ENCODE measurements at regions not wholly inside any gene's neighbourhood (a gene's known extent, or its start where the extent isn't known, plus 50 kb on each side); places are given as distances from the start of the nearest gene placed in this dataset.
"Not testable (repeated sequence)": the region's sequence is repeated elsewhere in the genome, so short reads cannot be mapped to it uniquely, and the experiment has no call there.

DNA sequence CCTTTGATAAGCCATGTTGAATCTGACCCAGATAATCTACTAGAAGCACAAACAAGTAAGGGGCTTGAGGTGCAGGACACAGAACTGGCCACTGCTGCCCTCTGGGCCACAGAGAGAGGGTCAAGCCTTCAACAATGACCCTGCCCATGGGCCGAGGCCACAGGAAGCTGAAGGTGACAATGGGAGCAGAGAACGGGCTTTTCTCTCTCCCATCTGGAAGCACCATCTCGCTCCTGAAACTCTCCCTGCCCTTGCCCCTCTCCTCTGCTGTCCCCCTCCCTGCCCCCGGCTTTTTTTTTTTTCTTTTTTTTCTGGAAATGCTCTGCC is 133.1 kb upstream of the DUSP10 start:
- no peak for ATAC-seq
- DNase-seq (ENCODE audit: missing footprints): no peak
- intact Hi-C loops (cut with DNase I): no loop called here

DNA sequence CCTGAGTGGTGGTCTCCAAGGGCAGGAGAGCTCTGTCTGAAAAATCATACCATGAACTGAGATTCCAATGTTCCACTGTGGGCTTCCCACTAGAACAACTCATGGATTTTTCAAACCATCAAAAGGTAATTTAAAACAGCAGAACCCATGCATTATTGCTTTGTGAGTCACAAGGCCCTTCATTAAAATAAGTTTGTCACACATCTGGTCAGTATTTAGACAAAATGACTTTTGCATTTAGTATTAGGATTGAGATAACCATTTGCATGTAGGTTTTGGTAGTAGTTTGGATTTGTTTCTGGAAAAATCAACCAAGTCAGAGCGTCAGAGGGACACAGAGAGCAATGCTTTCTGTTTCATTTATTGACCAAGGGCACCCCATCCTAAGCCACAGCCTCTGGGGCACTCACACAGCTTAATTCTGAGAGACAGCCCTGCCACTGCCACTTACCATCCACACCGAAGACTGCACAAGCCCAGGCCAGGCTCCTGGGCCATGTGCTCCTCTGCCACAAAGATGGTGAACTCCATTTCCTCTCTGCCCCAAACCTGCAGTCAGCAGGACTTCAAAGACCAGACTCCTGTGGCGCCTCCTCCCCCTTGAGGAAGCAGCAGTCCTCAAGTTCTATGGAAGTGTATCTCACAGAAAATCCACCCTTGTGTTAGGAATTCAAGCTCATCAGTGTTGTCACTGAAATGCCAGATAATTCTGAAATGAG is 132.6 kb upstream of the DUSP10 start:
- intact Hi-C loops (cut with DNase I): no loop called here
- DNase-seq (ENCODE audit: missing footprints) (no peak), ATAC-seq (no peak)

- ATAC-seq (no peak), DNase-seq (ENCODE audit: missing footprints) (no peak)
- intact Hi-C loops (cut with DNase I): no loop called here
Observed at GRCh38 chr1:221873673-221874072, 131.8 kb upstream of the DUSP10 start.

DNA sequence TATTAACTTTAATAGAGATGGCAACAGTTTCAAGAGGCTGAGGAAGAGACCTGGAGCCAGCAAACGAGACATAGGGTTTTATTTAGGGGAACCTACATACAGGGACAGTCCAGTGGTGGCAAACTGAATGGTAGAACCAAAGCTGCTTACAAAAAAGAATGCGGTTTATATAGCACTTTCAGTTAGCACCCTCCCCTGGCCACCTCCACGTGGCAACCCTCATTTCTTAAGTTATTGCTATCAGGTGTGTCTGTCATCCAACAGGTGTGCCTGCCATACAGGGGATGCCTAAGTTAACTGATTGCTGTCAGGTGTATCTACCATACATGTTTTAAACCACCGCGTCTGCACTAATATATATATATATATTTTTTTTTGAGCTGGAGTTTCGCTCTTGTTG is 129.2 kb upstream of the DUSP10 start:
- ATAC-seq: no peak
- DNase-seq (ENCODE audit: missing footprints): no peak
- intact Hi-C loops (cut with DNase I): no loop called here

DNA sequence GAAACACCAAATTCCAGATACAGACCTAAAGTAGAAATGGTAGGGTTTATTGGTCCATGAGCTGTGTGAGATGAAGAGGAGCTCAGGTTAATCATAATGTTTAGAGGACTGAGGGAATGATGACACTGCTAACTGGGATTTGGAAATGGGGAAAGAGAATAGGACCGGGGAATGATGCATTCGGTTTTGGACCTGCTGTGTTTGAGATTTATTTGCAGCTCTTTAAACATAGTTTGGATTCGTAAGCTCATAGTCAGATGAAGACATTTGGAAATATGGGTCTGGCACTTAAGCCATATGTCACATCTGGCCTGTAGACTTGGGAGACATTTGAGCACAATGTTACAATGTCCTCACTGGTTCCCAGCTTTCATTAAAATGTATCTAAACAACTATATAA is 127.9 kb upstream of the DUSP10 start:
- intact Hi-C loops (cut with DNase I): no loop called here
- DNase-seq (ENCODE audit: missing footprints): no peak
- no peak for ATAC-seq

GRCh38 chr1:221868593-221869303 is 126.9 kb upstream of the DUSP10 start:
- intact Hi-C loops (cut with DNase I): no loop called here
- DNase-seq (ENCODE audit: missing footprints): no peak
- no peak for ATAC-seq

DNA sequence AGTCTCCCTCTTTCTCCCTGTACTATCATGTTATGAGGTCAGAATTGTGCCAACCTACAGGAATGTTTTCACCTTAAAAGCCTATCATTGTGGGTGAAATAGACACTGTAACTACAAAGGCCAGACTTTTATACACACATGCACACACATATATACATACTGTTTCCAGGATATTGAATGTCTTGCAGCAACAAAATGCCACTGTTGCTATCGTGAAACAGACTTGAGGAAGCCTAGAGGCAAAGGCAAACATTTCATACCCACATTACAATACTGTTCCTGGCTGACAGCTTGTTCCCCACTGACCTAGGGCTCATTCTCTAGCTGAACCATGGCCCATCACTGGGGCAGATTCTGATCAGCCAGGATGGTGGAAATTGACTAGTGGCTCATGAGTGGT is 125.1 kb upstream of the DUSP10 start:
- intact Hi-C loops (cut with DNase I): no loop called here
- ATAC-seq: no peak
- no peak for DNase-seq (ENCODE audit: missing footprints)

DNA sequence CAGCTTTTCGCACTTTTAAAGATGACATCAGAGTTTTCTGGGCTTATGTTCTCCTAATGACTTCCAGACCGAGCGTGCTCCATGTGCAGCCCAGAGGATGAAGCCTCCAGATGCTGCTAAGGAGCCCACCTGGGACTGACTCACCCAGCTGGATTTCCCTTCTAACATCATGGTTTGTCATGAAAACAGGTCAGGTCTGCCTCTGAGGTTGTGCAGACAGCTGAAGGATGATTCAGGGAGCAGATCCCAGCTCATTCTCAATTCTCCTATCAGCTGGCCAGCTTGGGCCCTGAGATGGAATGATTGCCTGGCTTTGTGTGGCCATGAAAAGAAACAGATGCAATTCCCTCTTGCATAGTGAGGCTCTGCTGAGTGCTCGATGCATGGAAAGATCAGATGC is 123.9 kb upstream of the DUSP10 start:
- ATAC-seq (no peak), DNase-seq (ENCODE audit: missing footprints) (no peak)
- intact Hi-C loops (cut with DNase I): no loop called here

DNA sequence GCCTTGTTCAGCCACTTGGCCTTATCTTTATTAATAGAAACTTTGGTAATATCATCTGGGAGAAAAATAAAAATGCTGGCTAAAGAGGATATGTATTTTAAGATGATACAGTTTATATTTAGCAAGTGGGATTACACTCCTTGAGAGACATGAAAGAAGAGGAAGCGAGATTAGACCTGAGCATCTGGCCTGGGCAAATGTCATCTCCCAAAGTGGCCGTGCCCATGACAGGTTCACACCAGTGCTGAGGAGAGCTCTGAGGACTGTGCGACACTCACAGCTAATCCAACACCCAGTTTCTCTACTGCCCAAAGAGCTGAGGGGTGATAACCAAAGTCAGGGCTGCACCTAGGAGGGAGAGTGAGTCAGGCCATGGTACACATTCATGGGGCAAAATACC is 121.7 kb upstream of the DUSP10 start:
- DNase-seq (ENCODE audit: missing footprints) (no peak), ATAC-seq (no peak)
- intact Hi-C loops (cut with DNase I): no loop called here

GRCh38 chr1:221862971-221863370 is 121.1 kb upstream of the DUSP10 start:
- ATAC-seq (no peak), DNase-seq (ENCODE audit: missing footprints) (no peak)
- intact Hi-C loops (cut with DNase I): no loop called here

GRCh38 chr1:221858818-221859611 is 117.1 kb upstream of the DUSP10 start:
- intact Hi-C loops (cut with DNase I): no loop called here
- DNase-seq (ENCODE audit: missing footprints): no peak
- no peak for ATAC-seq

- intact Hi-C loops (cut with DNase I); DNase-seq (ENCODE audit: missing footprints); ATAC-seq: not testable (repeated sequence)
Observed at GRCh38 chr1:221857094-221857444, 115.2 kb upstream of the DUSP10 start.

GRCh38 chr1:221856228-221857093 is 114.6 kb upstream of the DUSP10 start:
- DNase-seq (ENCODE audit: missing footprints): no peak
- ATAC-seq: no peak
- intact Hi-C loops (cut with DNase I): no loop called here

- ATAC-seq: no peak
- no peak for DNase-seq (ENCODE audit: missing footprints)
- intact Hi-C loops (cut with DNase I): no loop called here
Observed at GRCh38 chr1:221855156-221855555, 113.3 kb upstream of the DUSP10 start.

- DNase-seq (ENCODE audit: missing footprints) (no peak), ATAC-seq (no peak)
Observed at GRCh38 chr1:221851336-221851735, 109.4 kb upstream of the DUSP10 start.

GRCh38 chr1:221850470-221851187 is 108.7 kb upstream of the DUSP10 start:
- DNase-seq (ENCODE audit: missing footprints) (no peak), ATAC-seq (no peak)
- intact Hi-C loops (cut with DNase I): no loop called here

More at GRCh38 chr1:221851336-221851735, 109.4 kb upstream of the DUSP10 start:
- intact Hi-C loops (cut with DNase I): no loop called here

GRCh38 chr1:221849897-221850296 is 108.0 kb upstream of the DUSP10 start:
- intact Hi-C loops (cut with DNase I): no loop called here
- DNase-seq (ENCODE audit: missing footprints) (no peak), ATAC-seq (no peak)

DNA sequence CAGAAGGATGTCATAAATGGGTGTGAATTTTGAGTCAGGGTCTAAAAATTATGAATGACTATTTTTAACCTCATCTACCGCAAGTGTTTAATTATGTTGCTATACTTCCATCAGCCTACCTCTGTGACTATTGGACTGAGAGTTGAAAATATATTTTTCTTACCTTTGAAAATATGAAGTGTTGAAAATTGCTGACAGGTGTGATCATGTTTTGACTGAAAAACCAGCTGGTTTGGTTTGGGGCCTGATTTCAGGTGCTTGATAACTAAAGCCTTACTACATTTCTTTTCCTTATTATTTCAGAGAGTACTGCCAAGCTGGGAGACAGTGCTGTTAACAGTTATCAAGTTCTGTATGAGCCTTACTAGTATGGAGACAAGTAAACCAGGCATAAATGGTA is 107.2 kb upstream of the DUSP10 start:
- no peak for DNase-seq (ENCODE audit: missing footprints)
- ATAC-seq: no peak
- intact Hi-C loops (cut with DNase I): no loop called here

DNA sequence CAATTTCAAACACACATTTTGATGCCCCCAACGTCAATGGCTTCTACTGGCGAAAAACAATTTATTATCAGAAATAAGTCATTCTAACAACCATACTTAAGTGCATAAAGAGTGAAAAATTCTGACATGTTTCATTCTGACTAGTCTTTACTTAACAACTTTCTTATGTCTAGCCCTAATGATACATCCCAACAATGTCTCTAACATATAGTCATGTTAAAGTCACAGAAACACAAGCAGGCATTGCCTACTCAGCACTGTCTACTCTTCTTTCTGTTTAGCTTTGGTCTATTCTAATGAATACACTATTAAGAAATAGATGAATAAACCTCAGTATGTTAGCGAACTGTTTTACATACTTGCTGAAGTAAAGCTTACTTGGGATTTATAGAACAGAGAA is 105.8 kb upstream of the DUSP10 start:
- intact Hi-C loops (cut with DNase I): no loop called here
- ATAC-seq: no peak
- DNase-seq (ENCODE audit: missing footprints): no peak
